Esophagus muscularis mucosa (tissue), 4 donors: ENCODE measurements at regions not wholly inside any gene's neighbourhood (a gene's known extent, or its start where the extent isn't known, plus 50 kb on each side); places are given as distances from the start of the nearest gene placed in this dataset.

ENCODE experiments used
- DNase-seq: peaks from one replicate; pipeline ENCODE4 v3.0.0-alpha.2; 2017; ENCODE audit errors: extremely low spot score
- H3K27ac ChIP-seq, 4 donors: fragments of 200-600 bp; sonication (generic); replicated peaks in 1 of 4; 1 replicate in 3 of 4; 2 replicates in 1 of 4; pipeline ENCODE4 v1.5.1; 2016 to 2019; ENCODE audit warnings: mild to moderate bottlenecking in 1 of 4
- H3K27me3 ChIP-seq, 4 donors: fragments of 200-600 bp; sonication (generic); one replicate each; pipeline versions ENCODE4 v1.5.1 to v1.6.0; 2016 to 2019
- H3K36me3 ChIP-seq, 4 donors: fragments of 200-600 bp; sonication (generic); one replicate each; pipeline ENCODE4 v1.5.1; 2016 to 2019
- H3K4me1 ChIP-seq, 4 donors: fragments of 200-600 bp; sonication (generic); one replicate each; pipeline ENCODE4 v1.5.1; 2016 to 2019
- H3K4me3 ChIP-seq, 4 donors: fragments of 200-600 bp; sonication (generic); 1 replicate in 2 of 4; 2 replicates in 2 of 4; pipeline ENCODE4 v1.5.1; 2016 to 2019; ENCODE audit warnings: mild to moderate bottlenecking in 4 of 4, moderate library complexity in 1 of 4
- H3K9me3 ChIP-seq, 4 donors: fragments of 200-600 bp; sonication (generic); 1 replicate in 3 of 4; 2 replicates in 1 of 4; pipeline ENCODE4 v1.5.1; 2016 to 2019
- CTCF ChIP-seq, 3 experiments: fragments of 200-600 bp in 2 of 3; fragments of 450-650 bp in 1 of 3; sonication (generic) in 2 of 3; IDR thresholded peaks; one replicate each; pipeline ENCODE4 v1.5.1; 2017 to 2019; ENCODE audit warnings: antibody characterized with exemption in 3 of 3, mild to moderate bottlenecking in 2 of 3, moderate library complexity in 1 of 3
- EP300 ChIP-seq: sonication (generic); formaldehyde crosslinking; IDR thresholded peaks from one replicate; pipeline ENCODE4 v1.6.1; 2017; ENCODE audit warnings: antibody characterized with exemption
- POLR2A ChIP-seq: fragments of 450-650 bp; IDR thresholded peaks from one replicate; pipeline ENCODE4 v1.6.1; 2017; ENCODE audit warnings: antibody characterized with exemption, moderate library complexity, mild to moderate bottlenecking, low read depth
- POLR2AphosphoS5 ChIP-seq, 2 donors: sonication (generic); formaldehyde crosslinking; IDR thresholded peaks; one replicate each; pipeline ENCODE4 v1.6.1; 2017; ENCODE audit warnings: antibody characterized with exemption in 2 of 2
- WGBS: methylation state at CpG from one replicate; pipeline ENCODE4 v1.1.5; 2018; 5-methylcytosine and 5-hydroxymethylcytosine counted together
- intact Hi-C: fragments of 100-400 bp; cut with DNase I; formaldehyde crosslinking; loops from one replicate; pipeline ENCODE4 v1.15.1; 2023

GRCh38 chr5:8247049-8247899, 378.3 kb downstream of the MTRR start:
- H3K4me1 ChIP-seq = no peaks in the 10 kb centered on the region
- no peaks in the 10 kb centered on the region for H3K9me3 ChIP-seq
- H3K4me3 ChIP-seq = no peak overlapping the region
- WGBS = 35% methylated on average over 7 of the region's 8 CpGs
- H3K27ac ChIP-seq = no peak overlapping the region
- H3K36me3 ChIP-seq = no peaks in the 10 kb centered on the region
- H3K27me3 ChIP-seq = no peaks in the 10 kb centered on the region
- TF ChIP-seq CTCF (IDR thresholded peaks at IDR 0.05) (no peak), EP300 (no peak), POLR2A (no peak), POLR2AphosphoS5 (IDR thresholded peaks at IDR 0.05) (no peak)
- intact Hi-C loops = no loop called here
- DNase-seq = no peak

DNA sequence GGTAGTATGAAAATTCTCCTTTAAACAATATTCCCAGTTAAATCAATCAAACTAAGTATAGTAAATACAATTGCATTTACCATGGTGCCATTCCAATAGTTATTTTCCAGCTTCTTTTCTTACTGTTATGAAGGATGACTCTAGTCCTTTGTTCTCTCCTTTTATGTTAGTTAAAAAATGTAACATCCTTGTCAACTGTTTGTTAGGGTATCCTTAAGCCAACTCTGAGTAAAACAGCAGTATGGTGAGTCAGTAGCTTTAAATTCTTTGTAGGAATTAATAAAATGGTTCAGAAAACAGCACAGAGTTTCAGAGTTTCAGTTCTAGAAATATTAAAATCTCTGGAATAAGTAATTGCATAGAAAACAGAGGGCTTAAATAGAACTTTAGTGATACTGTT, 384.4 kb downstream of the MTRR start:
- H3K4me3 ChIP-seq = no peak overlapping the region
- no peak overlapping the region for H3K27ac ChIP-seq
- DNase-seq = no peak
- no peaks in the 10 kb centered on the region for H3K36me3 ChIP-seq
- H3K9me3 ChIP-seq = no peaks in the 10 kb centered on the region
- intact Hi-C loops = no loop called here
- no peak for TF ChIP-seq POLR2AphosphoS5 (IDR thresholded peaks at IDR 0.05)
- no peaks in the 10 kb centered on the region for H3K27me3 ChIP-seq
- H3K4me1 ChIP-seq = no peaks in the 10 kb centered on the region

DNA sequence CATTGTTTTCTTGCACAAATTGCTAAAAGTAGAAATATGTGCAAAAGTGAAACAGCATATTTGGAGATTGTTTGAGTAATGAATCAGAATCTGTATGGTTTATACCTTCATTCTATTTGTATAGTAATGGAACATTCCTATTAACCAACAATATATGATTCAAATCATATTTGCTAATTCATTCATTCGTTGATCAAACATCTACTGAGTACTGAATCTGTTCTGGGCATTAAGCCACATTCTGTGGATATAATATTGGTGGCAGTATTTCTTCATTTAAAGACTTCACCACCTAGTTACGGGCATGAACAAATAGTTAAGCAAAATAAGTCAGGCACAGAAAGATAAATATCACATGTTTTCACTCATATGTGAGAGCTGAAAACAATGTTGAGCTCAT, 385.7 kb downstream of the MTRR start:
- WGBS = 69% methylated on average over 2 of the region's 2 CpGs
- Histone ChIP-seq H3K27me3 (no peaks in the 10 kb centered on the region), H3K27ac (no peak overlapping the region), H3K9me3 (no peaks in the 10 kb centered on the region), H3K4me1 (no peaks in the 10 kb centered on the region), H3K36me3 (no peaks in the 10 kb centered on the region), H3K4me3 (no peak overlapping the region)
- intact Hi-C loops = no loop called here
- DNase-seq = no peak
- TF ChIP-seq POLR2AphosphoS5 (IDR thresholded peaks at IDR 0.05) = no peak
- no peak for TF ChIP-seq POLR2A
- TF ChIP-seq EP300 = no peak
- no peak for TF ChIP-seq CTCF (IDR thresholded peaks at IDR 0.05)

DNA sequence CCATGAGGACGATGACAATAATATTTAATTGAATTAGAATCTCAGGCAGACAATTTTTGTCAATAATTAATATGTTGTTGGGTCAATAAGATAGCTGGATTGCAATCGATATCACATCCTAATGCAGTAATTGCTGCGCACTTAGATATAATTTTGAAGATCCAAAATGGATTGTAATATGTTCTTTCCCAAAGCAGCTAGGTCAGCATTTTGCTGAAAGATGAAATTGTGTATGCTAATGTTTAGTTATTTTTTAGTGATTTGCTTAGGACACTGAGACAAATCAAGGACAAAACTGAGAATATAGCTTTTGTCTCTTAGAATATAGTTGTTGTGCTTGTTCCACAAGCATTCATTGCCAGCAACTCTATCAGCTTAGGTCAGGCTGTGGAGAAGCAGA, 389.9 kb downstream of the MTRR start:
- H3K27me3 ChIP-seq = no peaks in the 10 kb centered on the region
- intact Hi-C loops = no loop called here
- WGBS = 77% methylated on average over 3 of the region's 3 CpGs
- no peaks in the 10 kb centered on the region for H3K36me3 ChIP-seq
- no peak for DNase-seq
- no peak overlapping the region for H3K4me3 ChIP-seq
- TF ChIP-seq POLR2AphosphoS5 (IDR thresholded peaks at IDR 0.05) (no peak), POLR2A (no peak), EP300 (no peak), CTCF (IDR thresholded peaks at IDR 0.05) (no peak)
- H3K9me3 ChIP-seq = no peaks in the 10 kb centered on the region
- no peak overlapping the region for H3K27ac ChIP-seq
- H3K4me1 ChIP-seq = no peaks in the 10 kb centered on the region

DNA sequence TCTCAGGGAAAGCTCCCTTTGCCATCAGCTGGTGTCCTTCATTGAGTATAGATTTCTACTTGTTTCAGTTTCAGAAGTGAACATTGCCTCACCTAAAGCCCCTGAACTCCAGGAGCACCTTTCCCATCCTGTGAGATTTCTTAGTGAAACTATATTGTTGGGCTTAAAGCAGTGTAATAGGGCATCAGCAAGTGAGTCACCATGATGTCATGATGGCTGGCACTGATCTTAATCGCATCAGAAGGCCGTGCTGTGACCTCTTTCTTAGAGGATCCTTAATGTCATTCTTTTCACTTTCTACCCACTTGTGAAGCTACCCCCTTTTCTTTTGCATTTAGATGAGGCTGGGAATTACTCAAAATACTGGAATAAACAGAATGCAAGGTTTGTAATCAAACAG, 401.3 kb downstream of the MTRR start:
- no peak overlapping the region for H3K4me3 ChIP-seq
- intact Hi-C loops = no loop called here
- WGBS = 92% methylated on average over 2 of the region's 2 CpGs
- no peaks in the 10 kb centered on the region for H3K27me3 ChIP-seq
- no peaks in the 10 kb centered on the region for H3K36me3 ChIP-seq
- no peak overlapping the region for H3K27ac ChIP-seq
- TF ChIP-seq POLR2AphosphoS5 (IDR thresholded peaks at IDR 0.05) (no peak), CTCF (IDR thresholded peaks at IDR 0.05) (no peak), POLR2A (no peak), EP300 (no peak)
- no peak for DNase-seq
- no peaks in the 10 kb centered on the region for H3K9me3 ChIP-seq
- no peaks in the 10 kb centered on the region for H3K4me1 ChIP-seq
